Stomach smooth muscle (tissue), 2 donors: ENCODE measurements at regions not wholly inside any gene's neighbourhood (a gene's known extent, or its start where the extent isn't known, plus 50 kb on each side); places are given as distances from the start of the nearest gene placed in this dataset.
"Not testable (repeated sequence)": the region's sequence is repeated elsewhere in the genome, so short reads cannot be mapped to it uniquely, and the experiment has no call there.

Experiments used
- H3K27ac ChIP-seq: one replicate; pipeline ENCODE4 v1.7.0; 2013; ENCODE audit warnings: mild to moderate bottlenecking, low read length, inconsistent platforms
- H3K27me3 ChIP-seq, 2 donors: one replicate each; pipeline ENCODE4 v1.7.0; 2013; ENCODE audit warnings: low read length in 2 of 2; ENCODE audit not compliant: insufficient read depth in 2 of 2, control insufficient read depth in 1 of 2
- H3K36me3 ChIP-seq, 2 donors: one replicate each; pipeline ENCODE4 v1.7.0; 2013; ENCODE audit warnings: low read length in 2 of 2; ENCODE audit not compliant: control insufficient read depth in 2 of 2, insufficient read depth in 2 of 2
- H3K4me1 ChIP-seq: one replicate; pipeline ENCODE4 v1.7.0; 2013; ENCODE audit warnings: low read length; ENCODE audit not compliant: control insufficient read depth, insufficient read depth
- H3K4me3 ChIP-seq, 2 donors: one replicate each; pipeline ENCODE4 v1.7.0; 2013; ENCODE audit warnings: low read length in 2 of 2
- H3K9ac ChIP-seq, 2 donors: one replicate each; pipeline ENCODE4 v1.7.0; 2013; ENCODE audit warnings: low read length in 2 of 2, mild to moderate bottlenecking in 1 of 2
- H3K9me3 ChIP-seq, 2 donors: one replicate each; pipeline ENCODE4 v1.7.0; 2013; ENCODE audit warnings: low read length in 2 of 2; ENCODE audit not compliant: control insufficient read depth in 2 of 2
- donor health status: healthy.
- donor health status: Pancreatic carcinoma.

GRCh38 chr2:126029316-126029715 is 626.6 kb upstream of the GYPC start:
- Histone ChIP-seq H3K9me3 (no peaks in the 10 kb centered on the region), H3K27ac (no peak overlapping the region), H3K4me1 (no peaks in the 10 kb centered on the region), H3K27me3 (no peaks in the 10 kb centered on the region), H3K36me3 (no peaks in the 10 kb centered on the region), H3K9ac (no peak overlapping the region), H3K4me3 (no peak overlapping the region)

DNA sequence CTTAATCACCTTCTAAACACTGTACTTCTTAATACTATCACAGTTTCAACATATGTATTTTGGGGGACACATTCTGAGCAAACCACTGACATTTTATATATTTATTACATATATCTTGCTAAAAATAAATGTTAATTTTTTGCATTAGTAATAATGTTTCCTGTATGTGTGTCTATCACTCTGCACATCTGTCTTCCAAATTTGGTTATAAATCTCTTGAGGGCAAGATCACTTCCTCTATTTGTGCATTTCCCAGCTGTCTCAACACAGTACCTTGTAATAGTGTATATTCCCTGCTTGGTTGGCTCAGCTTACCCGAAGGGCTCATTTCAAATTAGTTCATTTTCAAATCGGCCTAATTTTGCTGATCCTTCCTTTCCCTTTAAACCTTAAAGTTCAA is 617.1 kb upstream of the GYPC start:
- no peak overlapping the region for H3K4me3 ChIP-seq
- no peaks in the 10 kb centered on the region for H3K4me1 ChIP-seq
- H3K9me3 ChIP-seq, result no peaks in the 10 kb centered on the region
- H3K27me3 ChIP-seq, result no peaks in the 10 kb centered on the region
- no peak overlapping the region for H3K27ac ChIP-seq
- no peak overlapping the region for H3K9ac ChIP-seq
- H3K36me3 ChIP-seq, result no peaks in the 10 kb centered on the region

GRCh38 chr2:126041391-126042047 is 614.4 kb upstream of the GYPC start:
- H3K4me1 ChIP-seq, result no peaks in the 10 kb centered on the region
- no peaks in the 10 kb centered on the region for H3K9me3 ChIP-seq
- H3K36me3 ChIP-seq, result no peaks in the 10 kb centered on the region
- no peak overlapping the region for H3K27ac ChIP-seq
- no peak overlapping the region for H3K4me3 ChIP-seq
- no peak overlapping the region for H3K9ac ChIP-seq
- no peaks in the 10 kb centered on the region for H3K27me3 ChIP-seq

- Histone ChIP-seq H3K4me3 (no peak overlapping the region), H3K27me3 (no peaks in the 10 kb centered on the region), H3K27ac (no peak overlapping the region), H3K36me3 (no peaks in the 10 kb centered on the region), H3K4me1 (no peaks in the 10 kb centered on the region), H3K9me3 (no peaks in the 10 kb centered on the region), H3K9ac (no peak overlapping the region)
Observed at GRCh38 chr2:126042089-126042488, 613.9 kb upstream of the GYPC start.

GRCh38 chr2:126048719-126049118 is 607.2 kb upstream of the GYPC start:
- Histone ChIP-seq H3K27me3 (no peaks in the 10 kb centered on the region), H3K9me3 (peaks cover 0 to 3% of the 10 kb centered on the region in 2 donors), H3K4me3 (no peak overlapping the region), H3K36me3 (no peaks in the 10 kb centered on the region), H3K4me1 (no peaks in the 10 kb centered on the region), H3K27ac (no peak overlapping the region), H3K9ac (no peak overlapping the region)

GRCh38 chr2:126049461-126049860 is 606.5 kb upstream of the GYPC start:
- no peak overlapping the region for H3K27ac ChIP-seq
- H3K4me1 ChIP-seq, result no peaks in the 10 kb centered on the region
- H3K9ac ChIP-seq, result no peak overlapping the region
- H3K36me3 ChIP-seq, result no peaks in the 10 kb centered on the region
- H3K27me3 ChIP-seq, result no peaks in the 10 kb centered on the region
- no peak overlapping the region for H3K4me3 ChIP-seq
- H3K9me3 ChIP-seq, result peaks cover 0 to 3% of the 10 kb centered on the region in 2 donors

GRCh38 chr2:126050991-126051736 is 604.8 kb upstream of the GYPC start:
- Histone ChIP-seq H3K9me3 (peaks cover 0 to 3% of the 10 kb centered on the region in 2 donors), H3K36me3 (no peaks in the 10 kb centered on the region), H3K27me3 (no peaks in the 10 kb centered on the region), H3K27ac (no peak overlapping the region), H3K9ac (no peak overlapping the region), H3K4me1 (no peaks in the 10 kb centered on the region), H3K4me3 (no peak overlapping the region)

DNA sequence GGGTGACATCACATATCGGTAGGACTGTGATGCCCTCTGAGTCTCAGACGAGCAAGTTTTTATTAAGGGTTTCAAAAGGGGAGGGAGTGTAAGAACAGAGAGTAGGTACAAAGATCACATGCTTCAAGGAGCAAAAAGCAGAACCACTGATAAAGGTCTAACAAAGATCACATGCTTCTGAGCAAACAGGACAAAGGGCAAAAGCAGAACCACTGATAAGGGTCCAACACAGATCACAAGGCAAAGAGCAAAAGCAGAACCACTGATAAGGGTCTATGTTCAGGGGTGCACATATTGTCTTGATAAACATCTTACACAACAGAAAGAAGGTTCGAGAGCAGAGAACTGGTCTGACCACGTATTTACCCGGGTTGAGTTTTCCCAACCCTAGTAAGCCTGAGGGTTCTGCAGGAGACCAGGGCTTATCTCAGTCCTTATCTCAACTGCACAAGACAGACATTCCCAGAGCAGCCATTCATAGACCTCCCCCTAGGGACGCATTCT is 604.2 kb upstream of the GYPC start:
- not testable (repeated sequence) for H3K9ac ChIP-seq, H3K9me3 ChIP-seq, H3K27ac ChIP-seq, H3K27me3 ChIP-seq, H3K4me3 ChIP-seq, H3K36me3 ChIP-seq, H3K4me1 ChIP-seq

DNA sequence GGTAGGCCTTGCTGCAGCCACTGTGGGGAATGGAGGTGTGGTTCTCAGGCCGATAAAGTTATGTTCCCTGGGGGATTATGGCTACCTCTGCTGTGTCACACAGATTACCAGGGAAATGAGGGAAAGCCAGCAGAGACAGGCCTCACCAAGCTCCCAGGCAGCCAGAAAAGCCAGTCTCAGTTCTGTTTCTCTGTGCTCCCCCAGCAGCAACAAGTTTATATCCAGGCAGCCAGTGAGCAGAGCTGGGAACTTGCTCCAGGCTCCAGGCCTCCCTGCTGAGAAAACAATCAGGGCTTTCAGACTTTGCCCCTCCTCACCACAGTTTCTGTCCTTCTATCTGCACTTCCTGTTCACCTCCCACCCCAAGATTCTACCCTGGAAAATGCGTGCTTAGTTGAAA is 596.6 kb upstream of the GYPC start:
- Histone ChIP-seq H3K9me3 (peaks cover 3 to 15% of the 10 kb centered on the region in 2 donors), H3K4me3 (no peak overlapping the region), H3K9ac (no peak overlapping the region), H3K27me3 (no peaks in the 10 kb centered on the region), H3K4me1 (no peaks in the 10 kb centered on the region), H3K27ac (no peak overlapping the region), H3K36me3 (no peaks in the 10 kb centered on the region)

GRCh38 chr2:126085011-126085795 is 570.8 kb upstream of the GYPC start:
- Histone ChIP-seq H3K4me3 (no peak overlapping the region), H3K27ac (no peak overlapping the region), H3K36me3 (no peaks in the 10 kb centered on the region), H3K9me3 (no peaks in the 10 kb centered on the region), H3K4me1 (no peaks in the 10 kb centered on the region), H3K9ac (no peak overlapping the region), H3K27me3 (no peaks in the 10 kb centered on the region)
